ENCODE measurements at regions not wholly inside any gene's neighbourhood (a gene's known extent, or its start where the extent isn't known, plus 50 kb on each side); places are given as distances from the start of the nearest gene placed in this dataset.
A peak's percentile ranks its signal among the peaks of the same experiment; 100 is the strongest.
"Not testable (repeated sequence)": the region's sequence is repeated elsewhere in the genome, so short reads cannot be mapped to it uniquely, and the experiment has no call there.

DNA sequence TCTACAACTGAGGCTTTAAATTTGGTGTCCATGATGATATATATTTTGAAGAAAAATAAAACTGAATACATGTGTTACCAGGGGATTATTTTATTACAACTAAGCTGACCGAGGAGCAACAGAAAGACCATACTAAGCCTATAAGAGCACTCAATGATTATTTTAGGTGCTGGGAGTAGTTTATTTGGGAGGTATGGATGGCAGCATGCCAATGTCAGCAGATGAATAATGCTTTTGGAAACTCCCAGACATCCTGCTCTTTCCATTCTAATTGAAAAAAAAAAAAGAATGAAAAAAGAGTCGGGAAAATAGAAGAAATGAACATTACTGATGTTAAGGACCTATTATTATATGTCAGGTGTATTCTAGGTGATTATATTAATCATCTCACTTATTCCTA, 441.2 kb downstream of the BTG1 start:
- Mint-ChIP-seq H3K9me3 (peaks cover 6% of the 10 kb centered on the region), H3K4me3 (no peak overlapping the region), H3K27ac (no peak overlapping the region), H3K4me1 (ENCODE audit: low read depth) (no peaks in the 10 kb centered on the region), H3K27me3 (no peaks in the 10 kb centered on the region), H3K36me3 (ENCODE audit: low read depth) (no peaks in the 10 kb centered on the region)

DNA sequence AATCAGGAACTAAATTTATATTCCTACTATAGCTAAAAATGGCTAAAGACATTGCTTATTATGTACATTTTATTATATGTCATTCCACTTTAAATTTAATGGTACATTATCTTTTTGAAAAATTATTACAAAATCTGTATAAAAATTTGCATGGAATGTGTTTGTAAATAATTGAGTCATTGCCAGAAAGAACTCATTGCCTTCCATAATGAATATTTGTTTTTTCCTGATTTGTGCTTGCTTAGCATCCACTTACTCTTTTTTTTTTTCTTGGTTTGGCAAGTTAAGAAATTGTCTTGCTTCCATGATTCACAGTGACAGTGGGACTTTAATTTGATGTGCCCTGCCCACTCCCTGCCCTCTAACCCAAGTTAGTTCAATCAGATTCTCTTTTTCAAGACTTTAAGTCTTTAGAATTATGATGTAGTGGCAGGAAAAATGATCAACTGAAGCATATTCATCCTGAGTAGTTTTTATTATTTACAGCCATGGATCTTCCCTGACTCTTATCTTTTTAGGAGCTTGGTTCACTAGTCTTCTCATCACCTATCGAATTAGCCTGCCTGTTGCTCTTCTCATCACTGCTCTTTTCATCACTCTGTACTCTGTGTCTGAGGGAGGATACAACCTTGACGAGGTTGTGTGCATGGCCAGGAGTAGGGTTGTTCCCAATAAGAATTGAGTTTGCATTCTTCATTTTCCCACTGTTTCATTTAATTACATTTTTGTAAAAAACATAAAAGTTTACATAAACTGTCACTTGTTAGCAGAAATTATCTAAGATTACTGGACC, 442.0 kb downstream of the BTG1 start:
- no peaks in the 10 kb centered on the region for H3K4me1 Mint-ChIP-seq (ENCODE audit: low read depth)
- H3K36me3 Mint-ChIP-seq (ENCODE audit: low read depth) = no peaks in the 10 kb centered on the region
- H3K27me3 Mint-ChIP-seq = no peaks in the 10 kb centered on the region
- no peak overlapping the region for H3K4me3 Mint-ChIP-seq
- H3K27ac Mint-ChIP-seq = no peak overlapping the region
- H3K9me3 Mint-ChIP-seq = peaks cover 14% of the 10 kb centered on the region

DNA sequence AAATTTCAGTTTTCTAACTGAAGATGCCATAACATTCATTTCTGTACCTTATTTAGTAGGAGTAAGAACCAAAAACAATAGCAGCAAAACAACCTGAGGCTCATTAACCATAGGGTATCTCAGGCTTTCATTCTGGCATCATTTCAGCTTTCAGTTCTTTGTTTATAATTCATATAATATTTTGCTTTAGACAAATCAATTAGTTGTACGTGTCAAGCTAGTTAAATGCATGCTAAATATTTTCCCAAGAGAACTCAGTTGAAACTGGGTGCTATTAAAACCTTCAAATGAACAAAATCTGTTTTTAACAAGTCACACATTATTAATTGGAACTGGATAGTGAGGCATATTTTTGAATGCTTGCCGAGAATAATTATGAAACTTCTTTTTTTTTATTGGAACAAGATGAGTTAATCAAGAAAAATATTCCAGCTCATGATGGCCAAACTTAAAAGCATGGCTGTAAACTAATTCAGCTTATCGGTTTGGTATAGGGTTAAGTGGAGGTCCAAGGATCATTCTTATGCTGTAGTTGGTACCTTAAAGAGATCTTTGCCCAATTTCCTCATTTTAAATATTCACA, 442.7 kb downstream of the BTG1 start:
- Mint-ChIP-seq H3K27ac (no peak overlapping the region), H3K9me3 (peaks cover 14% of the 10 kb centered on the region)

DNA sequence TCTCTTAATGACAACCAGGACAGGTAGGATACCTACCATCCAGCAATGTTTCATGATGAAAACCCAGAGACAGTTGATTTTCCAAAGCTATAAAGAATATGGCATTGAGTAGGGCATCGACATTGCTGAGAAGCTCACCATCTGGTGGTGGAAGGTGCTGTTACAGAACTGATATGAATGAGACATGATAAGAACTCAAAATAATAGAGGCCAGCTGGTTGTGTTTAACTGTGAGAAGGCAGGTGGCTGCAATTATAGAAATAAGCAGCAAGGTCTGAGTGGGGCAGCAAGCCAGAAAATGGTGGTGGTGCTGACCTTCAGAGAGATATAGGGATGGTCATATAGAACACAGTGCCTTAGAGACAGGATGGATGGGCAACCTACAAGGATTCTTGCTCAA, 449.7 kb downstream of the BTG1 start:
- H3K36me3 Mint-ChIP-seq (ENCODE audit: low read depth) = no peaks in the 10 kb centered on the region
- no peaks in the 10 kb centered on the region for H3K4me1 Mint-ChIP-seq (ENCODE audit: low read depth)
- H3K4me3 Mint-ChIP-seq = no peak overlapping the region
- H3K9me3 Mint-ChIP-seq = peaks cover 20% of the 10 kb centered on the region
- H3K27ac Mint-ChIP-seq = no peak overlapping the region
- no peaks in the 10 kb centered on the region for H3K27me3 Mint-ChIP-seq

More for the DNA sequence above, 442.7 kb downstream of the BTG1 start:
- no peak overlapping the region for H3K4me3 Mint-ChIP-seq
- H3K4me1 Mint-ChIP-seq (ENCODE audit: low read depth) = no peaks in the 10 kb centered on the region
- no peaks in the 10 kb centered on the region for H3K36me3 Mint-ChIP-seq (ENCODE audit: low read depth)
- H3K27me3 Mint-ChIP-seq = no peaks in the 10 kb centered on the region

DNA sequence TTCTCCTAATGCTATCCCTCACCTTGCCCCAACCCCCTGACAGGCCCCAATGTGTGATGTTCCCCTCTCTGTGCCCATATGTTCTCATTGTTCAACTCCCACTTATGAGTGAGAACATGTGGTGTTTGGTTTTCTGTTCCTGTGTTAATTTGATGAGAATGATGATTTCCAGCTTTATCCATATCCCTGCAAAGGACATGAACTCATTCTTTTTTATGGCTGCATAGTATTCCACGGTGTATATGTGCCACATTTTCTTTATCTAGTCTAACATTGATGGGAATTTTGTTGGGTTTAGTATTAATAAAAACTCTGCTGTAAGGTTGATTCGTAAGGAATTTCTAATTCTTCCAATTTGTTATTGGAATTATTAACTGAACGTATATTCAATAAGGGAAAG, 450.2 kb downstream of the BTG1 start:
- not testable (repeated sequence) for H3K4me3 Mint-ChIP-seq; H3K4me1 Mint-ChIP-seq (ENCODE audit: low read depth); H3K27me3 Mint-ChIP-seq; H3K27ac Mint-ChIP-seq; H3K36me3 Mint-ChIP-seq (ENCODE audit: low read depth)
- H3K9me3 Mint-ChIP-seq = peaks cover 17% of the 10 kb centered on the region

DNA sequence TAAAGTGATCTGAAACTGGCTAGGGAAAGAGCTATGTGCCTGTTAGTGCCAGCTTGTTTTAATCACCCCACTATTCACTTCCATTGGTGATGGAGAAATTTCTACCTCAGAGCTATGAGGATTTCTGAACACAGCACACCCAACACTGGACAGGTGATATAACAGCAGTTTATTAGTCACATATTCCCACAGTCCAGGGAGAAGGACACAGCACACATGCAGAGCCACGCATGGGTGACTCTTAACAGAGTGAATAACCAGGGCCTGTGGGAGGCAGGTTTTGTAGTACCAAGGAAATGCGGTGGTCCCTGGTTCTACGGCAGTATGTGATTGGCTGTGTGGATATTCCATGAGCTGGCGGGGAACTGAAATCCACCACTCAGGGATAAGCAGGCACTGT, 455.1 kb downstream of the BTG1 start:
- Mint-ChIP-seq H3K4me3 (no peak overlapping the region), H3K4me1 (ENCODE audit: low read depth) (peaks cover 30% of the 10 kb centered on the region), H3K27ac (no peak overlapping the region), H3K27me3 (no peaks in the 10 kb centered on the region), H3K9me3 (peaks cover 4% of the 10 kb centered on the region), H3K36me3 (ENCODE audit: low read depth) (no peaks in the 10 kb centered on the region)

DNA sequence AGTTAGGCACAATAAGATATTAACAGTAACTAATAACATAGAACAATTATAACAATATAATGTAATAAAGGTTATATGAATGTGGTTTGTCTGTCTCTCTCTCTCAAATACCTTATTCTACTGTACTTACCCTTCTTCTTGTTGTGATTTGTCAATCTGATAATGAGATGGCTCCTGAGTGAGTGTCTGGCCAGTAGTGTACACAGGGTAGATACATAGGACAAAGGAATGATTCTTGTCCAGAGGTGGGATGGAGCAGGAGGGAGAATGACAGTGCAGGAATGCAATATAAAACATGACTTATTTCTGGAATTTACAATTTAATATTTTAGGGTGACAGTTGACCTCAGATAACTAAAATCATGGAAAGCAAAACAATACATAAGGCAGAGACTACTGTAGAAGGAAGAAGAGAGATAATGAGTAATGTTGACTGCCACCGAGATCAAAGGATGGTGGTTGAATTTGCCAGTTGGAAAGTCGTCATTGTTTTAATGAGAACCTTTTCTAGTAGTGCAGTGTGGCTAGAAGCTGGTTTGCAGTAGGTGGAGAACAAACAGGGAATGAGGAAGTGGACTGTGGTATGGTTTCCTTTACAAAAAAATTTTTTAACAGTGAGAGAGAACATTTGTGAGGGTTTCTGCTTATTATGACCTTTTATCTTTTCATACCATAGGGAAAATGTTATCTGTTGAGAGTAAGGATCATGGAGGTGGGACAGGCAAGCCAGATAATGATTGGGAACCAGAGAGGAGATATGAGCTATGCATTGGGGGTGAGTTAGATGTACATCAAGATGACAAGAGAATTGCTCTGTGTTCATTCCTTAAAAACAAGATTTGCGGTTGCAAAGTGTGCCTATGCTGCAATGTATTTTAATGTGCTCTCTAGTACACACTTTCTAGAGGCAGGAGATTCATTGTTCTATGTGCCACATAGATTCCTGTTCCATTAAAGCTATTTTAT, 458.3 kb downstream of the BTG1 start:
- H3K9me3 Mint-ChIP-seq = peaks cover 4% of the 10 kb centered on the region
- H3K36me3 Mint-ChIP-seq (ENCODE audit: low read depth) = no peaks in the 10 kb centered on the region
- peak overlapping the region; percentile 73 for H3K27ac Mint-ChIP-seq
- H3K4me1 Mint-ChIP-seq (ENCODE audit: low read depth) = peaks cover 30% of the 10 kb centered on the region
- peak overlapping the region; percentile 20 for H3K4me3 Mint-ChIP-seq
- no peaks in the 10 kb centered on the region for H3K27me3 Mint-ChIP-seq

DNA sequence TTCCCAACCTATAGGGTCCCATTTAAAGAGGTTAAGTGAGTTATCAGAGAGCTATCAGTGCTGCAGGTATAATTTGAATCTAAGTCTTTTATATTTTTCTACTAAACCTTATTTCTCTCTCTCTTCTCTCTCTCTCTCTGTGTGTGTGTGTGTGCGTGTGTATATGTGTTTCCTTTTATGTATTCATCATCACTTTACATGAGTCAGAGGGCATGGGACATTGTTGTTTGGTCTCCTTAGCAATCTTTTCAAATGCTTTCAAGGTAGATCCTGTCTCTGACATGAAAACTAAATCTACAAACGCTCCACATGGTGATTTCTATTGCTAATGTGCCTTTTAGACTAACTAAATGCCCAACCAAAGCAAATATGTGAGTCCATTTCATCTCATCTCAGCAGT, 459.7 kb downstream of the BTG1 start:
- Mint-ChIP-seq H3K27me3 (no peaks in the 10 kb centered on the region), H3K9me3 (peaks cover 4% of the 10 kb centered on the region), H3K4me1 (ENCODE audit: low read depth) (peaks cover 30% of the 10 kb centered on the region), H3K4me3 (no peak overlapping the region), H3K36me3 (ENCODE audit: low read depth) (no peaks in the 10 kb centered on the region), H3K27ac (no peak overlapping the region)

DNA sequence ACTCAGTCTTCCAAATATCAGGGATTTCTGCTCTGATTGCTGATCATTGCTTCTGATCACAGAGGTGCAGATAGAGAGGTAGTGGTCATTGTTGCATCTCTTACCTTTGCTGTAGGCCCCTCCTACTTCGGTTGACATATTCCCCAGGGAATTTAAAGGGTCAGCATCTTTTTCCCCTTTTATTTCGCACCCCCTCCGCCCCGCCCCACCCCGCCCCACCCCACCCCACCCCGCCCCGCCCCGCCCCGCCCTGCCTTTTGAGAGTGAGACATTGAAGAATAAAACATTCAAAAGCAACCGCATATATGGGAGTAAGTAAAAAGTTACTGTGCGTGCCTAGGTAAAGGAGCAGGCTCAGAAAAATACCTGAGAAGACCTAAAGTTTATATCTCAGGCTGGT, 463.9 kb downstream of the BTG1 start:
- no peak overlapping the region for H3K27ac Mint-ChIP-seq
- peaks cover 11% of the 10 kb centered on the region for H3K4me1 Mint-ChIP-seq (ENCODE audit: low read depth)
- no peaks in the 10 kb centered on the region for H3K9me3 Mint-ChIP-seq
- H3K27me3 Mint-ChIP-seq = no peaks in the 10 kb centered on the region
- H3K4me3 Mint-ChIP-seq = no peak overlapping the region
- no peaks in the 10 kb centered on the region for H3K36me3 Mint-ChIP-seq (ENCODE audit: low read depth)

DNA sequence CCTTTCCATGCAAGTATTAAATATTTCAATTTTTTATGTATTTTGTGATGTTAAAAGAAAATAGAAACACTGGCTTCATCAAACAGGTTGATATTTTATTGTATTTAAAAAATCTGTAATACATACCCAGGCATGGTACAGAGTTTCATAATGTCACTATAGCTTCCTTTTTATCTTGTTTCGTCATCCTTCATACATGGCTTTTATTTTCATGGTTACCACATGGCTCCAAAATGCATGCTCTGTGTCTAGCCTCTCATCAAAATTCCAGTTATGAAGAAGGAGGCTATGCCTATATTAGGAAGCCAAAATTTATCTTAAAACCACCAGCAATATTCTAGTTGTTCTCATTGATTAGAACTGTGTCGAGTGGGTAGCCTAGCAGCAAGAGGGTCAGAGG, 464.8 kb downstream of the BTG1 start:
- no peak overlapping the region for H3K4me3 Mint-ChIP-seq
- H3K27ac Mint-ChIP-seq = no peak overlapping the region
- H3K36me3 Mint-ChIP-seq (ENCODE audit: low read depth) = no peaks in the 10 kb centered on the region
- H3K4me1 Mint-ChIP-seq (ENCODE audit: low read depth) = peaks cover 3% of the 10 kb centered on the region
- H3K27me3 Mint-ChIP-seq = no peaks in the 10 kb centered on the region
- no peaks in the 10 kb centered on the region for H3K9me3 Mint-ChIP-seq

DNA sequence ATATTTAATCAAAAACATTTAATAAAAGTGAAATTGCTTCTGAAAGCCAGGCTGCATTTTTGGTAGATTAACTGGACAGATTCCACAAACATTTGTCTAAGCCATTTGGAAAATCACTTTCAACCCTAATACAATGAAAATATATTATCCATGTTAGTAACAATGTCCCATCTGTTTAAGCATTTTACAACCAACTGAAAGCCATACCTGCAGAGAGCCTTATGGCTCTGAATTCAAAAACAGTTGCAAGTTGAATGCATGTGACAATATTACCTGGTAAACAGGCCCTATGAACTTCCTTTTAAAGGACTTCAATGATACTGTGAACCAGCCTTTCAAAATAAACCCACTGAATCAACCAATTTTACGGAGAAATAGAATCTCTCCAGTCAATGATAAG, 468.1 kb downstream of the BTG1 start:
- Mint-ChIP-seq H3K4me1 (ENCODE audit: low read depth) (no peaks in the 10 kb centered on the region), H3K9me3 (no peaks in the 10 kb centered on the region), H3K27me3 (no peaks in the 10 kb centered on the region), H3K27ac (no peak overlapping the region), H3K36me3 (ENCODE audit: low read depth) (no peaks in the 10 kb centered on the region), H3K4me3 (no peak overlapping the region)

DNA sequence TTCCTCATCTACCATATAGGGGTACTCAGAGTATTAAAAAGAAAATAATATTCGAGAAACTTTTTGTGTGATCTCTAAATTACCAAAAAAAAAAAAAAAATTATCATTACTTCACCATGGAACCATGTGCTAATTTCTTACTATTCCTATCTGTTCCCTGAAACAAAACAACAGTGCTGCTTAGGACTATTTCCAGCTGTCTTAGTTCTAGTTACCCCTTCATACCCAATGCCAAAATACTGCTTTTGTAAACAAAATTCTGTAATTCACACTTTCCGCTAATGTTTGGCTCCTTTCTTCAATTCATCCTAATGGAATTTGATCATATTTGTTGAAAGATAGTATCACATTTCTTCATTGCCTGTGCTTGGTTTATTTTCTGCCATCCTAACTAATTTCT, 470.2 kb downstream of the BTG1 start:
- H3K4me1 Mint-ChIP-seq (ENCODE audit: low read depth) = peaks cover 3% of the 10 kb centered on the region
- H3K9me3 Mint-ChIP-seq = no peaks in the 10 kb centered on the region
- no peaks in the 10 kb centered on the region for H3K36me3 Mint-ChIP-seq (ENCODE audit: low read depth)
- H3K27me3 Mint-ChIP-seq = no peaks in the 10 kb centered on the region
- no peak overlapping the region for H3K27ac Mint-ChIP-seq
- no peak overlapping the region for H3K4me3 Mint-ChIP-seq

DNA sequence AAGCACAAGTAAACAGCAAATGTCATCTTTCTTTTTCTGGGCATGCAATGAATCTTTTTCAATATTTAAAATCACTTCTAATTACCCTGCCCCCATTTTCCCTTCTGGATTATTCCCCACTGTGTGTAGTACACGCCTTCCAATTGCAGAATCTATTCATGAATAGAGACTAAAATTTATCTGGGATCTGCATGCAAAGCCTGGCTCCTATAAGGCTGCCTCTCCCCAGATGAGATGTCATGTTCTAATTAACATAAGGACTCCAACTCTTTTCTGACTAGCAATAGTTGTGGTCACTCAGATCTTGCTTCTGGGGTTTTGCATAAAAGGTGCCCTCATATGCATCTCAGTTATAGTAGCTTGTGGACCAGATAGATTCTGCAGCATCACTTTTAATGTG, 473.5 kb downstream of the BTG1 start:
- peaks cover 9% of the 10 kb centered on the region for H3K4me1 Mint-ChIP-seq (ENCODE audit: low read depth)
- H3K27ac Mint-ChIP-seq = no peak overlapping the region
- no peak overlapping the region for H3K4me3 Mint-ChIP-seq
- H3K27me3 Mint-ChIP-seq = no peaks in the 10 kb centered on the region
- H3K9me3 Mint-ChIP-seq = peaks cover 8% of the 10 kb centered on the region
- no peaks in the 10 kb centered on the region for H3K36me3 Mint-ChIP-seq (ENCODE audit: low read depth)

DNA sequence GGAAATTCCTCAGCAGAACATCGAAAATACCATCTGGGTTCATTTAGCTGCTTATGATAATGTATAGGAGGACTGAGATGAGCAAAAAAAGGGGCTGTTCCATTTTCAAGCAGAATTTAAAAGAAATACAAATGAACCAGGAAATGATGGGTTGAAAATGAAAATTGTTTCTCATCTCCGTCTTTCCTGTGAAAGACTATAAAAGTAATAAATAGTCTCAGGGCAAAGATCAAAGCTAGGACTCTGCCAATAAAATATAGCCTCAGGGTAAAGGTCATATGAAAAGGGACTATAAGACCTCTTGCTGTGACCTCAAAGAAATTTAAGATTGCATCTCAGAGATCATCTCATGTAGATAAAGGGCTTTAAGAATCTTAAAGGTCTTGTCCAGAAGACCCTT, 478.0 kb downstream of the BTG1 start:
- H3K27ac Mint-ChIP-seq = no peak overlapping the region
- H3K36me3 Mint-ChIP-seq (ENCODE audit: low read depth) = no peaks in the 10 kb centered on the region
- H3K27me3 Mint-ChIP-seq = no peaks in the 10 kb centered on the region
- H3K4me1 Mint-ChIP-seq (ENCODE audit: low read depth) = peaks cover 12% of the 10 kb centered on the region
- H3K9me3 Mint-ChIP-seq = peaks cover 8% of the 10 kb centered on the region
- no peak overlapping the region for H3K4me3 Mint-ChIP-seq

DNA sequence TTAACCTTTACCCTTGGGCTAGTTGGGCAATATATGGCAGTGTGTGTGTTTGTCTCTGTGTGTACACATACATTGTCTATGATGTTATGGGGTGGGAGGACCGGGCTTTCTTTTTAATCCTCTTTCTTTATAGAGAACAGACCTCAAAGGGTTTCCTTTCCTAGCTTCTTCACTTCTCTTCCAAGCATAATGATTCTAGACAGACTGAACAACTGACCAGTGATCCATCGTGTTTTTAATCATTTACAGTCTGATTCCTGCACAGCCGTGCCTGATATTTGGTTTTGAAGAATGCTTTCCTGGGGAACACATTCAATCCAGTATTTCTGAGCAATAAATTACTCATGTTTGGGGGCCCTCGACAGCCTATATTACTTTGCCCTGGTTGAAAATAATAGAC, 481.1 kb upstream of the DCN start:
- Mint-ChIP-seq H3K27ac (no peak overlapping the region), H3K4me3 (no peak overlapping the region), H3K4me1 (ENCODE audit: low read depth) (peaks cover 10% of the 10 kb centered on the region), H3K9me3 (peaks cover 6% of the 10 kb centered on the region), H3K36me3 (ENCODE audit: low read depth) (no peaks in the 10 kb centered on the region), H3K27me3 (no peaks in the 10 kb centered on the region)

Measured in stimulated activated naive CD8-positive, alpha-beta T cell treated with anti-CD3 and anti-CD28 coated beads, Interleukin-15, Interleukin-2, amounts not matched to agents 100 ng/mL and 50 ng/mL, for 24 hours (primary cell).